Epithelial cell of esophagus (primary cell): ENCODE measurements at regions not wholly inside any gene's neighbourhood (a gene's known extent, or its start where the extent isn't known, plus 50 kb on each side); places are given as distances from the start of the nearest gene placed in this dataset.
"Not testable (repeated sequence)": the region's sequence is repeated elsewhere in the genome, so short reads cannot be mapped to it uniquely, and the experiment has no call there.

Experiments
- DNase-seq: peaks from one replicate; pipeline ENCODE4 v3.0.0; 2010; ENCODE audit warnings: low read depth
- H3K4me3 ChIP-seq: 2 replicates; pipeline ENCODE4 v1.5.1; 2011; ENCODE audit warnings: mild to moderate bottlenecking, low read length, control low read depth
- CTCF ChIP-seq: IDR thresholded peaks from 2 replicates; pipeline ENCODE4 v1.5.1; 2011; ENCODE audit warnings: low read depth, mild to moderate bottlenecking, low read length, control low read depth, inconsistent platforms; ENCODE audit not compliant: insufficient read depth; ENCODE audit errors: missing control alignments

- no peak for DNase-seq
- no peak overlapping the region for H3K4me3 ChIP-seq
- TF ChIP-seq CTCF = no peak
These were observed 118.9 kb upstream of the SPOPL start for GRCh38 chr2:138382672-138383071.

DNA sequence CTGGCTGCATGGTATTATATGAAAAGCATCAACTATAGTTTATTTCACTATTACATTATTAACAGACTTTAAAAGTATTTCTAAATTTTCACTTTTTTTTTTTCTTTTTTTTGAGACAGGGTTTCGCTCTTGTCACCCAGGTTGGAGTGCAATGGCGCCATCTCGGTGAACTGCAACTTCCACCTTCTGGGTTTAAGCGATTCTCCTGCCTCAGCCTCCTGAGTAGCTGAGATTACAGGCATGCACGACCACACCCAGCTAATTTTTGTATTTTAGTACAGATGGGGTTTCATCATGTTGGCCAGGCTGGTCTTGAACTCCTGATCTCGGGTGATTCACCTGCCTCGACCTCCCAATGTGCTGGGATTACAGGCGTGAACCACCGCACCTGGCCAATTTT is 115.4 kb upstream of the SPOPL start:
- DNase-seq, H3K4me3 ChIP-seq: not testable (repeated sequence)

DNA sequence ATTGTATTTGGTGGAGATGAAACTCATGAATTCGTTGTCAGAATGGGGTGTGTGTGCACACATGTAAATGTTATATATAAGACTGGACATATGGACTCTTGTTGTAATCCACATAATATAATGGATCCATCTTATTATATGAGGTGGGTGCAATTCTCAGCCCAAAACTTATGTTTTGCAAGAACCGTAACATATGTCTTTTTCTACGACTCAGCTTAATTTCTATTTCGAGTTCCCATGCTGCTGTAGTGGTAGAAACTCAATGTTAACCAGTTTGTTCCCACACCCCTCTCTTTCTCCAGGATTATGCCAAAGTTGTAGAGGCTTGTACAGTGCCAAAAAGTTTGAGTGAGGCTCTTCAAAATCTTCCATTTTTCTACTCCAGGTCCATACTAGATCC is 112.5 kb upstream of the SPOPL start:
- no peak for TF ChIP-seq CTCF
- no peak for DNase-seq
- no peak overlapping the region for H3K4me3 ChIP-seq

GRCh38 chr2:138390316-138390945 is 111.1 kb upstream of the SPOPL start:
- no peak for DNase-seq
- no peak overlapping the region for H3K4me3 ChIP-seq
- TF ChIP-seq CTCF = no peak

DNA sequence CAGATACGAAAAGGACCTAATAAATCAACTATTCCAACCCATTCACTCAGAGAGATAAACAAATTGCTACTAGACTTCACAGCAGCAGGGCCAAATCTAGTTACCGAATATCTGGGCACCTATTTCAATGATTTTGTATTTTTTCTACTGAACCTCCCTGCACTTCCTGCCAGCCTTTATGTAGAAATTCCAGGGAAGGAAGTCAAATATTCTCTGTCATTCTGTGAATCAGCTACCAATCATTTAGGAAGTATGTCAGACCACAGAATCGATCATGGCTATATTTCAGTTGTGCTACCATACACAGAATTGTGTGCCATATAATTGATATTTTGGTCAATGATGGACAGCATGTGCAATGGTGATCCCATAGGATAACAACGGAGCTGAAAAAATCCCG is 109.6 kb upstream of the SPOPL start:
- H3K4me3 ChIP-seq = no peak overlapping the region
- DNase-seq = peak; percentile 20
- no peak for TF ChIP-seq CTCF

DNA sequence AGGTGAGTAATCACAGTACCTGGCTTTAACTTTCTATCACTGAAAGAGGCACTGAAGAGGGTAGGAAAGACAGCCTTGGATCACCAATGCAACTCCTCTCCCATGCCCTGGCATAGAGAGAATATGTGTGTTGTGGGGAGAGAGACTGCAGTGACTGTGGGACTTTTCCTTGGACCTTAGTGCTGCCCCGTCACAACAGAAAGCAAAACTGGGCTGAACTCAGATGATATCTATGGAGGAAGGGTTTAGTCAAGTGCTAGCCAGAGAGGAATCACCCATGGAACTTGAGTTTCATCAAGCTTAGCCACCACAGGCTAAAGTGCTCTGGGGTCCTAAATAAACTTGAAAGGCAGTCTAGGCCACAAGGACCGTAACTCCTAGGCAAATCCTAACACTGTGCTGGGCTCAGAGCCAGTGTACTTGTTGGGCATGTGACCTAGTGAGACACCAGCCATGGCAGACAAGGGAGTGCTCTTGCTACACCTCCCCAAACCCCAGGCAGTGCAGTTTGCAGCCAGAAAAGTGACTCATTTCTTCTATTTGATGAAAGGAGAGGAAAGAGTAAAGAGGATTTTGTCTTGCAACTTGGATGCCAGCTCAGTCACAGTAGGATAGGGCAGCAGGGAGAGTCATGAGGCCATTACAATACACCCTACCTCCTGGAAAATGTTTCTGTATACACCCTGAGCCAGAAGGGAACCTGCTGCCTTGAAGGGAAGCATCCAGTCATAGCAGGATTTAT is 105.8 kb upstream of the SPOPL start:
- DNase-seq = peak; percentile 94
- no peak for TF ChIP-seq CTCF
- H3K4me3 ChIP-seq = no peak overlapping the region

DNA sequence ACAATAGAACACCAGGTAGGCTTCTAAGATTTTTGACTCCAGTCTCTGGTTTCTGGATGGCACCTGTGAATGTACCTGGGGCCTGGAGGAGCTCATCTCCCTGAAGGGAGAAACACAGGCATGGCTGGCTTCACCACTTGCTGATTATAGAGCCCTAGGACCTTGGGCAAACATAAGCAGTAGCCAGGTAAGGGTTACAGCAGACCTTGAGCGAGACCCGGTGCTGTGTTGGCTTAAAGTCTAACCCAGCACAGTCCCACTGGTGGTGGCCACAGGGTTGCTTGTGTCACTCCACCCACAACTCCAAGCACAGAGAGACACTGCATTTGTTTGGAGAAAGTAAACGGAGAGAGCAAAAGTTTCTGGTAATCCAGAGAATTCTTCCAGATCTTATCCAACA is 104.7 kb upstream of the SPOPL start:
- no peak overlapping the region for H3K4me3 ChIP-seq
- TF ChIP-seq CTCF = no peak
- no peak for DNase-seq
